Hippocampal formation (tissue), 2 donors: ENCODE measurements at regions not wholly inside any gene's neighbourhood (a gene's known extent, or its start where the extent isn't known, plus 50 kb on each side); places are given as distances from the start of the nearest gene placed in this dataset.

Experiments
- DNase-seq, 2 donors: peaks; one replicate each; lab custom pipeline; 2025; lab: John Stamatoyannopoulos, UW

- no peak for DNase-seq
These were observed 274.2 kb downstream of the FAM76B start for GRCh38 chr11:95515371-95515770.

- no peak for DNase-seq
These were observed 275.0 kb downstream of the FAM76B start for GRCh38 chr11:95514416-95515110.

GRCh38 chr11:95512682-95513081 lies 276.9 kb downstream of the FAM76B start:
- DNase-seq, result no peak

- DNase-seq, result no peak
These were observed 277.4 kb downstream of the FAM76B start for GRCh38 chr11:95512177-95512576.

- DNase-seq, result no peak
These were observed 277.4 kb upstream of the SESN3 start for GRCh38 chr11:95508219-95508890.

- no peak for DNase-seq
These were observed 276.8 kb upstream of the SESN3 start for GRCh38 chr11:95507794-95508193.

- no peak for DNase-seq
These were observed 275.8 kb upstream of the SESN3 start for GRCh38 chr11:95506777-95507176.

- no peak for DNase-seq
These were observed 275.0 kb upstream of the SESN3 start for GRCh38 chr11:95505927-95506426.

- no peak for DNase-seq
These were observed 272.0 kb upstream of the SESN3 start for GRCh38 chr11:95503047-95503446.

GRCh38 chr11:95502522-95502921 lies 271.5 kb upstream of the SESN3 start:
- no peak for DNase-seq

- no peak for DNase-seq
These were observed 270.8 kb upstream of the SESN3 start for GRCh38 chr11:95501761-95502266.

GRCh38 chr11:95500466-95500865 lies 269.5 kb upstream of the SESN3 start:
- no peak for DNase-seq

GRCh38 chr11:95499516-95500135 lies 268.6 kb upstream of the SESN3 start:
- DNase-seq, result no peak

GRCh38 chr11:95498722-95499425 lies 267.9 kb upstream of the SESN3 start:
- no peak for DNase-seq

- DNase-seq, result no peak
These were observed 265.9 kb upstream of the SESN3 start for GRCh38 chr11:95496901-95497300.

GRCh38 chr11:95495706-95496105 lies 264.7 kb upstream of the SESN3 start:
- no peak for DNase-seq

GRCh38 chr11:95494856-95495255 lies 263.9 kb upstream of the SESN3 start:
- no peak for DNase-seq

GRCh38 chr11:95494167-95494566 lies 263.2 kb upstream of the SESN3 start:
- DNase-seq, result no peak

- no peak for DNase-seq
These were observed 259.6 kb upstream of the SESN3 start for GRCh38 chr11:95490625-95491024.

GRCh38 chr11:95487938-95488337 lies 256.9 kb upstream of the SESN3 start:
- DNase-seq, result no peak

- DNase-seq, result no peak
These were observed 256.4 kb upstream of the SESN3 start for GRCh38 chr11:95487391-95487790.

- peak in 1 of 2 donors; percentile 4 for DNase-seq
These were observed 256.0 kb upstream of the SESN3 start for GRCh38 chr11:95486979-95487378.
